Uterus (tissue), 3 donors: ENCODE measurements at regions not wholly inside any gene's neighbourhood (a gene's known extent, or its start where the extent isn't known, plus 50 kb on each side); places are given as distances from the start of the nearest gene placed in this dataset.

Source experiments
- DNase-seq, 2 donors: peaks; one replicate each; pipeline ENCODE4 v3.0.0-alpha.2; 2019 to 2020
- H3K27ac ChIP-seq, 2 donors: fragments of 200-600 bp; sonication (generic); 1 replicate in 1 of 2; 2 replicates in 1 of 2; pipeline ENCODE4 v1.5.1; 2016 to 2018
- H3K27me3 ChIP-seq, 2 donors: fragments of 200-600 bp; sonication (generic); one replicate each; pipeline ENCODE4 v1.5.1; 2018 to 2019; ENCODE audit warnings: control low read depth in 1 of 2
- H3K36me3 ChIP-seq, 2 donors: fragments of 200-600 bp; sonication (generic); one replicate each; pipeline ENCODE4 v1.5.1; 2019; ENCODE audit warnings: control low read depth in 1 of 2
- H3K4me1 ChIP-seq, 2 donors: fragments of 200-600 bp; sonication (generic); one replicate each; pipeline ENCODE4 v1.5.1; 2018 to 2019; ENCODE audit warnings: control low read depth in 1 of 2
- H3K4me3 ChIP-seq, 2 donors: fragments of 200-600 bp; sonication (generic); 1 replicate in 1 of 2; 2 replicates in 1 of 2; pipeline ENCODE4 v1.5.1; 2018 to 2019; ENCODE audit warnings: mild to moderate bottlenecking in 1 of 2
- H3K9me3 ChIP-seq, 2 donors: fragments of 200-600 bp; sonication (generic); one replicate each; pipeline ENCODE4 v1.5.1; 2019; ENCODE audit warnings: control low read depth in 1 of 2
- CTCF ChIP-seq, 4 experiments: fragments of 200-600 bp in 2 of 4; fragments of 450-650 bp in 2 of 4; sonication (generic) in 2 of 4; IDR thresholded peaks; one replicate each; pipeline ENCODE4 v1.5.1; 2016 to 2019; ENCODE audit warnings: antibody characterized with exemption in 4 of 4, mild to moderate bottlenecking in 2 of 4, moderate library complexity in 1 of 4
- POLR2A ChIP-seq, 2 donors: fragments of 450-650 bp; IDR thresholded peaks; one replicate each; pipeline ENCODE4 v1.6.1; 2016; ENCODE audit warnings: antibody characterized with exemption in 2 of 2, mild to moderate bottlenecking in 1 of 2, moderate library complexity in 1 of 2
- intact Hi-C: fragments of 100-400 bp; cut with DNase I; formaldehyde crosslinking; loops from one replicate; pipeline ENCODE4 v1.15.1; 2023; ENCODE audit warnings: low total_unique reads
- donor health status: DM: yes; HTN: yes; CAD: no.

GRCh38 chr18:78071776-78072175 lies 822.1 kb downstream of the GALR1 start:
- Histone ChIP-seq H3K27me3 (no peaks in the 10 kb centered on the region), H3K9me3 (no peaks in the 10 kb centered on the region), H3K4me3 (no peak overlapping the region), H3K4me1 (no peaks in the 10 kb centered on the region), H3K27ac (no peak overlapping the region), H3K36me3 (no peaks in the 10 kb centered on the region)
- intact Hi-C loops = no loop called here
- TF ChIP-seq CTCF (IDR thresholded peaks at IDR 0.05) (no peak), POLR2A (IDR thresholded peaks at IDR 0.05) (no peak)
- DNase-seq = no peak

GRCh38 chr18:78072375-78072774 lies 822.7 kb downstream of the GALR1 start:
- H3K4me1 ChIP-seq = no peaks in the 10 kb centered on the region
- H3K9me3 ChIP-seq = no peaks in the 10 kb centered on the region
- intact Hi-C loops = no loop called here
- no peak overlapping the region for H3K4me3 ChIP-seq
- TF ChIP-seq CTCF (IDR thresholded peaks at IDR 0.05) = no peak
- no peak for TF ChIP-seq POLR2A (IDR thresholded peaks at IDR 0.05)
- no peak overlapping the region for H3K27ac ChIP-seq
- H3K36me3 ChIP-seq = no peaks in the 10 kb centered on the region
- no peak for DNase-seq
- no peaks in the 10 kb centered on the region for H3K27me3 ChIP-seq

DNA sequence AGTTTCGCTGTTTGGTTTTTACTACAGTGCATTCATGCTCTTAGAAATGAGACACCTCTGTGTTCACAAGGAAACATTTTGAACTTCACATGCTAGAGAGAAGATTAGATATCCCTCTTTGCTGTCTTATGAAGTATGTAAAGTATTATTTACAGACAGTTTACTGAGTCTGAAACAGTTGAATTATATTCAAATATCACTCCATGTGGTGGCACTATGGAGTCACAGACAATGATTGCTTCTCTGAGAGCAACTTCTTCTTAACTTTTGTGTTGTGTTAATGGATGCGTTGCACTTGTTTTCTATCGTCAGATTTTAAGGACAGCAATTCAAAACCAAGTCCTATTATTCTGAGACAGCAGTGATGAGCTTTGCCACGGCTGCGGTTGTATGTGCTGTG lies 823.6 kb downstream of the GALR1 start:
- Histone ChIP-seq H3K4me1 (no peaks in the 10 kb centered on the region), H3K27ac (no peak overlapping the region), H3K27me3 (no peaks in the 10 kb centered on the region), H3K36me3 (no peaks in the 10 kb centered on the region), H3K4me3 (no peak overlapping the region), H3K9me3 (no peaks in the 10 kb centered on the region)
- TF ChIP-seq CTCF (IDR thresholded peaks at IDR 0.05) (peak in 2 of 4 experiments; percentile 16), POLR2A (IDR thresholded peaks at IDR 0.05) (no peak)
- intact Hi-C loops = no loop called here
- no peak for DNase-seq

DNA sequence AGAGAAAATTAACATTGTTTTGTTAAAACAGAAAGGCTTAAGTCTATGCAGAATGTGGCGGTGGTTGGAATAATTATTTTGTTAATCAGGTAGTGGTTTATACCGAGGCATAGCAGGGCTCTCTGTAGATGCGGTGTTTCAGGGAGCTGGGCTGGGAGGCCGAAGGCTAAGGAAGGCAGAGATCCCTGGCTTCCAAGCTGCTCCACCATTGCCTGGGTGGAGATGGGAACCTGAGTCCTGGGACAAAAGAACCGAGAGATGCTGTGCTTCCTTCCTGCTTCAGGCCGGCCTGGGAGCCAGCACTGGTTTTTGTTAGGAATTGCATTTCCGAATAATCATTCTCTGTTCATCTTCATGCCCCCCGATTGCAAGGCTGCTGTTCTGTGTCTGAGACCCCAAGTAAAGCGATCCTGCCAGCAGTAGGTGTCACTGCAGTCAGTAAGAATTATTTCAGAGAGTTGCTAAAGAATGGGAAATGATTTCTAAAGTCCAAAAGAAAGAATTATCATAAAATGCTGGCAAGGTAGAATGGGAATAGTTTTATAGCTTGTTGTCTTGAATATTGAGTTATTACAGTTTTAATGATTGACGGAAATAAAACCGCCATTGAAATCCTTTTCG lies 824.9 kb downstream of the GALR1 start:
- intact Hi-C loops = no loop called here
- Histone ChIP-seq H3K4me1 (no peaks in the 10 kb centered on the region), H3K4me3 (no peak overlapping the region), H3K36me3 (no peaks in the 10 kb centered on the region), H3K27me3 (no peaks in the 10 kb centered on the region), H3K27ac (no peak overlapping the region), H3K9me3 (no peaks in the 10 kb centered on the region)
- no peak for DNase-seq
- no peak for TF ChIP-seq POLR2A (IDR thresholded peaks at IDR 0.05)
- TF ChIP-seq CTCF (IDR thresholded peaks at IDR 0.05) = peak in 1 of 4 experiments; percentile 22

GRCh38 chr18:78080081-78080480 lies 830.4 kb downstream of the GALR1 start:
- no peak for DNase-seq
- Histone ChIP-seq H3K27ac (no peak overlapping the region), H3K4me3 (no peak overlapping the region), H3K27me3 (no peaks in the 10 kb centered on the region), H3K9me3 (no peaks in the 10 kb centered on the region), H3K4me1 (no peaks in the 10 kb centered on the region), H3K36me3 (no peaks in the 10 kb centered on the region)
- no peak for TF ChIP-seq POLR2A (IDR thresholded peaks at IDR 0.05)
- no peak for TF ChIP-seq CTCF (IDR thresholded peaks at IDR 0.05)
- intact Hi-C loops = no loop called here
